HG02981 (cell line): ENCODE measurements at regions not wholly inside any gene's neighbourhood (a gene's known extent, or its start where the extent isn't known, plus 50 kb on each side); places are given as distances from the start of the nearest gene placed in this dataset.

Source experiments
- ATAC-seq: cut with Tn5 transposase; IDR thresholded peaks from one replicate; pipeline ENCODE4 v1.9.1; 2021; ENCODE audit warnings: mild to moderate bottlenecking, moderate library complexity; ENCODE audit not compliant: unreplicated experiment

GRCh38 chr1:218525451-218526197 lies 180.5 kb downstream of the TGFB2 start:
- ATAC-seq = no peak

GRCh38 chr1:218526198-218526580 lies 181.1 kb downstream of the TGFB2 start:
- ATAC-seq = no peak

GRCh38 chr1:218527737-218528136 lies 182.6 kb downstream of the TGFB2 start:
- ATAC-seq = no peak

- no peak for ATAC-seq
Measured at GRCh38 chr1:218529646-218530300, 184.6 kb downstream of the TGFB2 start.

GRCh38 chr1:218531936-218532335 lies 186.8 kb downstream of the TGFB2 start:
- no peak for ATAC-seq

GRCh38 chr1:218536296-218536986 lies 191.3 kb downstream of the TGFB2 start:
- ATAC-seq = no peak

- no peak for ATAC-seq
Measured at GRCh38 chr1:218537122-218537913, 192.2 kb downstream of the TGFB2 start.

- no peak for ATAC-seq
Measured at GRCh38 chr1:218538341-218538740, 193.2 kb downstream of the TGFB2 start.

- no peak for ATAC-seq
Measured at GRCh38 chr1:218546314-218546713, 201.2 kb downstream of the TGFB2 start.

- no peak for ATAC-seq
Measured at GRCh38 chr1:218547957-218548730, 203.0 kb downstream of the TGFB2 start.

GRCh38 chr1:218548764-218549163 lies 203.6 kb downstream of the TGFB2 start:
- ATAC-seq = no peak

- ATAC-seq = no peak
Measured at GRCh38 chr1:218553197-218553596, 208.1 kb downstream of the TGFB2 start.

- ATAC-seq = no peak
Measured at GRCh38 chr1:218556016-218556415, 210.9 kb downstream of the TGFB2 start.

GRCh38 chr1:218557731-218558130 lies 212.6 kb downstream of the TGFB2 start:
- ATAC-seq = no peak

- ATAC-seq = no peak
Measured at GRCh38 chr1:218558271-218558810, 213.2 kb downstream of the TGFB2 start.

- no peak for ATAC-seq
Measured at GRCh38 chr1:218565377-218565776, 220.2 kb downstream of the TGFB2 start.

- no peak for ATAC-seq
Measured at GRCh38 chr1:218568962-218569550, 223.9 kb downstream of the TGFB2 start.

GRCh38 chr1:218570456-218570855 lies 225.3 kb downstream of the TGFB2 start:
- no peak for ATAC-seq

- no peak for ATAC-seq
Measured at GRCh38 chr1:218571491-218571890, 226.4 kb downstream of the TGFB2 start.

GRCh38 chr1:218572050-218572449 lies 226.9 kb downstream of the TGFB2 start:
- ATAC-seq = no peak
